ENCODE measurements at regions not wholly inside any gene's neighbourhood (a gene's known extent, or its start where the extent isn't known, plus 50 kb on each side); places are given as distances from the start of the nearest gene placed in this dataset.

- no peak for DNase-seq
Measured at GRCh38 chr18:5632041-5632440, 88.2 kb upstream of the EPB41L3 start.

GRCh38 chr18:5630900-5631413, 87.2 kb upstream of the EPB41L3 start:
- DNase-seq = no peak

GRCh38 chr18:5630057-5630899, 86.5 kb upstream of the EPB41L3 start:
- peak; percentile 54 for DNase-seq

GRCh38 chr18:5628512-5629255, 84.9 kb upstream of the EPB41L3 start:
- peak; percentile 57 for DNase-seq

GRCh38 chr18:5627776-5628511, 84.1 kb upstream of the EPB41L3 start:
- no peak for DNase-seq

- DNase-seq = peak; percentile 19
Measured at GRCh38 chr18:5626130-5626880, 82.5 kb upstream of the EPB41L3 start.

- DNase-seq = no peak
Measured at GRCh38 chr18:5625076-5625475, 81.3 kb upstream of the EPB41L3 start.

GRCh38 chr18:5622905-5623304, 79.1 kb upstream of the EPB41L3 start:
- DNase-seq = no peak

- DNase-seq = peak; percentile 30
Measured at GRCh38 chr18:5620289-5620688, 76.5 kb upstream of the EPB41L3 start.

- DNase-seq = no peak
Measured at GRCh38 chr18:5619376-5619775, 75.6 kb upstream of the EPB41L3 start.

GRCh38 chr18:5618047-5618688, 74.4 kb upstream of the EPB41L3 start:
- no peak for DNase-seq

GRCh38 chr18:5611221-5611620, 67.4 kb upstream of the EPB41L3 start:
- DNase-seq = no peak

GRCh38 chr18:5608846-5609245, 65.0 kb upstream of the EPB41L3 start:
- DNase-seq = no peak

- peak; percentile 33 for DNase-seq
Measured at GRCh38 chr18:5606951-5607350, 63.2 kb upstream of the EPB41L3 start.

GRCh38 chr18:5604778-5605177, 61.0 kb upstream of the EPB41L3 start:
- DNase-seq = no peak

- no peak for DNase-seq
Measured at GRCh38 chr18:5603153-5603552, 59.4 kb upstream of the EPB41L3 start.

GRCh38 chr18:5601188-5601624, 57.4 kb upstream of the EPB41L3 start:
- no peak for DNase-seq

- peak; percentile 54 for DNase-seq
Measured at GRCh38 chr18:5600378-5601071, 56.7 kb upstream of the EPB41L3 start.

- DNase-seq = no peak
Measured at GRCh38 chr18:5596585-5596984, 52.8 kb upstream of the EPB41L3 start.

Data from inflammatory macrophage treated with lipopolysaccharide for 4 hours (primary cell).